ENCODE measurements at regions not wholly inside any gene's neighbourhood (a gene's known extent, or its start where the extent isn't known, plus 50 kb on each side); places are given as distances from the start of the nearest gene placed in this dataset.

GRCh38 chr3:107130089-107130700, 247.0 kb upstream of the CCDC54 start:
- ATAC-seq (ENCODE audit: low read depth in 2 of 2) (no peak), DNase-seq (no peak)
- no peak overlapping the region for H3K27ac ChIP-seq (ENCODE audit: insufficient read depth, low read length, poor library complexity, severe bottlenecking)
- no peak overlapping the region for H3K4me3 ChIP-seq (ENCODE audit: low read depth, low read length)
- no peak overlapping the region for H3K4me3 Mint-ChIP-seq
- H3K27me3 ChIP-seq (ENCODE audit: control insufficient read depth, insufficient read depth, low read length): no peaks in the 10 kb centered on the region
- no peak overlapping the region for H3K27ac Mint-ChIP-seq
- H3K9me3 Mint-ChIP-seq: peaks cover 0 to 4% (median 1%) of the 10 kb centered on the region in 7 donors
- peaks cover 0 to under 1% (median 0%) of the 10 kb centered on the region in 4 donors for H3K4me1 Mint-ChIP-seq
- no peaks in the 10 kb centered on the region for H3K36me3 ChIP-seq (ENCODE audit: control insufficient read depth, insufficient read depth, low read length)
- no peaks in the 10 kb centered on the region for H3K36me3 Mint-ChIP-seq
- H3K9me3 ChIP-seq (ENCODE audit: control insufficient read depth in 2 of 2, low read length in 2 of 2): no peaks in the 10 kb centered on the region
- H3K27me3 Mint-ChIP-seq: peaks cover 8% of the 10 kb centered on the region
- H3K4me1 ChIP-seq (ENCODE audit: control insufficient read depth, insufficient read depth, low read length, poor library complexity, severe bottlenecking): no peaks in the 10 kb centered on the region

GRCh38 chr3:107132674-107133073, 244.6 kb upstream of the CCDC54 start:
- Histone ChIP-seq H3K27me3 (ENCODE audit: control insufficient read depth, insufficient read depth, low read length) (no peaks in the 10 kb centered on the region), H3K4me1 (ENCODE audit: control insufficient read depth, insufficient read depth, low read length, poor library complexity, severe bottlenecking) (no peaks in the 10 kb centered on the region), H3K27ac (ENCODE audit: insufficient read depth, low read length, poor library complexity, severe bottlenecking) (no peak overlapping the region), H3K4me3 (ENCODE audit: low read depth, low read length) (no peak overlapping the region), H3K36me3 (ENCODE audit: control insufficient read depth, insufficient read depth, low read length) (no peaks in the 10 kb centered on the region), H3K9me3 (ENCODE audit: control insufficient read depth in 2 of 2, low read length in 2 of 2) (no peaks in the 10 kb centered on the region)
- H3K9me3 Mint-ChIP-seq: peaks cover 0 to 4% (median 1%) of the 10 kb centered on the region in 7 donors
- H3K27me3 Mint-ChIP-seq: no peaks in the 10 kb centered on the region
- no peak overlapping the region for H3K27ac Mint-ChIP-seq
- DNase-seq: no peak
- H3K4me3 Mint-ChIP-seq: no peak overlapping the region
- no peaks in the 10 kb centered on the region for H3K4me1 Mint-ChIP-seq
- H3K36me3 Mint-ChIP-seq: no peaks in the 10 kb centered on the region
- no peak for ATAC-seq (ENCODE audit: low read depth in 2 of 2)

- Mint-ChIP-seq H3K36me3 (no peaks in the 10 kb centered on the region), H3K27ac (no peak overlapping the region), H3K9me3 (peaks cover 0 to 4% (median 1%) of the 10 kb centered on the region in 7 donors), H3K4me3 (no peak overlapping the region), H3K27me3 (no peaks in the 10 kb centered on the region), H3K4me1 (no peaks in the 10 kb centered on the region)
- DNase-seq: no peak
- ATAC-seq (ENCODE audit: low read depth in 2 of 2): no peak
- Histone ChIP-seq H3K27me3 (ENCODE audit: control insufficient read depth, insufficient read depth, low read length) (no peaks in the 10 kb centered on the region), H3K27ac (ENCODE audit: insufficient read depth, low read length, poor library complexity, severe bottlenecking) (no peak overlapping the region), H3K36me3 (ENCODE audit: control insufficient read depth, insufficient read depth, low read length) (no peaks in the 10 kb centered on the region), H3K9me3 (ENCODE audit: control insufficient read depth in 2 of 2, low read length in 2 of 2) (no peaks in the 10 kb centered on the region), H3K4me3 (ENCODE audit: low read depth, low read length) (no peak overlapping the region), H3K4me1 (ENCODE audit: control insufficient read depth, insufficient read depth, low read length, poor library complexity, severe bottlenecking) (no peaks in the 10 kb centered on the region)
Observed at GRCh38 chr3:107133891-107134290, 243.3 kb upstream of the CCDC54 start.

- Mint-ChIP-seq H3K27ac (no peak overlapping the region), H3K36me3 (no peaks in the 10 kb centered on the region), H3K9me3 (peaks cover 0 to 8% (median 1%) of the 10 kb centered on the region in 7 donors), H3K4me3 (no peak overlapping the region), H3K27me3 (peaks cover 4% of the 10 kb centered on the region), H3K4me1 (no peaks in the 10 kb centered on the region)
- H3K4me1 ChIP-seq (ENCODE audit: control insufficient read depth, insufficient read depth, low read length, poor library complexity, severe bottlenecking): no peaks in the 10 kb centered on the region
- H3K9me3 ChIP-seq (ENCODE audit: control insufficient read depth in 2 of 2, low read length in 2 of 2): no peaks in the 10 kb centered on the region
- no peak overlapping the region for H3K27ac ChIP-seq (ENCODE audit: insufficient read depth, low read length, poor library complexity, severe bottlenecking)
- H3K36me3 ChIP-seq (ENCODE audit: control insufficient read depth, insufficient read depth, low read length): no peaks in the 10 kb centered on the region
- no peak for ATAC-seq (ENCODE audit: low read depth in 2 of 2)
- no peak for DNase-seq
- no peak overlapping the region for H3K4me3 ChIP-seq (ENCODE audit: low read depth, low read length)
- H3K27me3 ChIP-seq (ENCODE audit: control insufficient read depth, insufficient read depth, low read length): no peaks in the 10 kb centered on the region
Observed at GRCh38 chr3:107142171-107142570, 235.1 kb upstream of the CCDC54 start.

GRCh38 chr3:107142786-107143575, 234.3 kb upstream of the CCDC54 start:
- ATAC-seq (ENCODE audit: low read depth in 2 of 2) (no peak), DNase-seq (no peak)
- no peaks in the 10 kb centered on the region for H3K27me3 ChIP-seq (ENCODE audit: control insufficient read depth, insufficient read depth, low read length)
- Mint-ChIP-seq H3K4me3 (no peak overlapping the region), H3K36me3 (no peaks in the 10 kb centered on the region), H3K9me3 (peaks cover 0 to 8% (median 1%) of the 10 kb centered on the region in 7 donors), H3K4me1 (no peaks in the 10 kb centered on the region), H3K27ac (no peak overlapping the region), H3K27me3 (peaks cover 4% of the 10 kb centered on the region)
- no peaks in the 10 kb centered on the region for H3K9me3 ChIP-seq (ENCODE audit: control insufficient read depth in 2 of 2, low read length in 2 of 2)
- H3K4me1 ChIP-seq (ENCODE audit: control insufficient read depth, insufficient read depth, low read length, poor library complexity, severe bottlenecking): no peaks in the 10 kb centered on the region
- H3K4me3 ChIP-seq (ENCODE audit: low read depth, low read length): no peak overlapping the region
- H3K36me3 ChIP-seq (ENCODE audit: control insufficient read depth, insufficient read depth, low read length): no peaks in the 10 kb centered on the region
- no peak overlapping the region for H3K27ac ChIP-seq (ENCODE audit: insufficient read depth, low read length, poor library complexity, severe bottlenecking)

GRCh38 chr3:107150675-107151074, 226.6 kb upstream of the CCDC54 start:
- no peaks in the 10 kb centered on the region for H3K4me1 Mint-ChIP-seq
- no peak overlapping the region for H3K27ac Mint-ChIP-seq
- Histone ChIP-seq H3K4me1 (ENCODE audit: control insufficient read depth, insufficient read depth, low read length, poor library complexity, severe bottlenecking) (no peaks in the 10 kb centered on the region), H3K4me3 (ENCODE audit: low read depth, low read length) (no peak overlapping the region), H3K9me3 (ENCODE audit: control insufficient read depth in 2 of 2, low read length in 2 of 2) (no peaks in the 10 kb centered on the region), H3K27me3 (ENCODE audit: control insufficient read depth, insufficient read depth, low read length) (no peaks in the 10 kb centered on the region), H3K27ac (ENCODE audit: insufficient read depth, low read length, poor library complexity, severe bottlenecking) (no peak overlapping the region), H3K36me3 (ENCODE audit: control insufficient read depth, insufficient read depth, low read length) (no peaks in the 10 kb centered on the region)
- no peak overlapping the region for H3K4me3 Mint-ChIP-seq
- H3K9me3 Mint-ChIP-seq: peaks cover 0 to 10% (median 1%) of the 10 kb centered on the region in 7 donors
- ATAC-seq (ENCODE audit: low read depth in 2 of 2): no peak
- no peaks in the 10 kb centered on the region for H3K36me3 Mint-ChIP-seq
- DNase-seq: no peak
- no peaks in the 10 kb centered on the region for H3K27me3 Mint-ChIP-seq

- Histone ChIP-seq H3K4me1 (ENCODE audit: control insufficient read depth, insufficient read depth, low read length, poor library complexity, severe bottlenecking) (no peaks in the 10 kb centered on the region), H3K27me3 (ENCODE audit: control insufficient read depth, insufficient read depth, low read length) (no peaks in the 10 kb centered on the region), H3K9me3 (ENCODE audit: control insufficient read depth in 2 of 2, low read length in 2 of 2) (no peaks in the 10 kb centered on the region), H3K36me3 (ENCODE audit: control insufficient read depth, insufficient read depth, low read length) (no peaks in the 10 kb centered on the region), H3K4me3 (ENCODE audit: low read depth, low read length) (no peak overlapping the region), H3K27ac (ENCODE audit: insufficient read depth, low read length, poor library complexity, severe bottlenecking) (no peak overlapping the region)
- no peaks in the 10 kb centered on the region for H3K36me3 Mint-ChIP-seq
- ATAC-seq (ENCODE audit: low read depth in 2 of 2) (no peak), DNase-seq (no peak)
- no peak overlapping the region for H3K4me3 Mint-ChIP-seq
- H3K4me1 Mint-ChIP-seq: no peaks in the 10 kb centered on the region
- no peak overlapping the region for H3K27ac Mint-ChIP-seq
- no peaks in the 10 kb centered on the region for H3K27me3 Mint-ChIP-seq
- H3K9me3 Mint-ChIP-seq: peaks cover 4 to 21% (median 7%) of the 10 kb centered on the region in 7 donors
Observed at GRCh38 chr3:107153981-107154380, 223.3 kb upstream of the CCDC54 start.

- H3K27me3 Mint-ChIP-seq: no peaks in the 10 kb centered on the region
- no peaks in the 10 kb centered on the region for H3K4me1 Mint-ChIP-seq
- H3K4me3 Mint-ChIP-seq: no peak overlapping the region
- H3K9me3 Mint-ChIP-seq: peaks cover 0 to 24% (median 9%) of the 10 kb centered on the region in 7 donors
- no peaks in the 10 kb centered on the region for H3K36me3 Mint-ChIP-seq
- H3K27ac ChIP-seq (ENCODE audit: insufficient read depth, low read length, poor library complexity, severe bottlenecking): no peak overlapping the region
- no peak overlapping the region for H3K4me3 ChIP-seq (ENCODE audit: low read depth, low read length)
- H3K36me3 ChIP-seq (ENCODE audit: control insufficient read depth, insufficient read depth, low read length): no peaks in the 10 kb centered on the region
- H3K27me3 ChIP-seq (ENCODE audit: control insufficient read depth, insufficient read depth, low read length): no peaks in the 10 kb centered on the region
- peaks cover 0 to 4% of the 10 kb centered on the region in 2 experiments for H3K9me3 ChIP-seq (ENCODE audit: control insufficient read depth in 2 of 2, low read length in 2 of 2)
- ATAC-seq (ENCODE audit: low read depth in 2 of 2) (no peak), DNase-seq (no peak)
- no peaks in the 10 kb centered on the region for H3K4me1 ChIP-seq (ENCODE audit: control insufficient read depth, insufficient read depth, low read length, poor library complexity, severe bottlenecking)
- H3K27ac Mint-ChIP-seq: no peak overlapping the region
Observed at GRCh38 chr3:107172411-107172810, 204.8 kb upstream of the CCDC54 start.
